NCI-H187 (cell line): ENCODE measurements at regions not wholly inside any gene's neighbourhood (a gene's known extent, or its start where the extent isn't known, plus 50 kb on each side); places are given as distances from the start of the nearest gene placed in this dataset.
"Not testable (repeated sequence)": the region's sequence is repeated elsewhere in the genome, so short reads cannot be mapped to it uniquely, and the experiment has no call there.

Experiments
- DNase-seq, 2 experiments: peaks; one replicate each; lab custom pipeline; 2025; lab: John Stamatoyannopoulos, UW

DNA sequence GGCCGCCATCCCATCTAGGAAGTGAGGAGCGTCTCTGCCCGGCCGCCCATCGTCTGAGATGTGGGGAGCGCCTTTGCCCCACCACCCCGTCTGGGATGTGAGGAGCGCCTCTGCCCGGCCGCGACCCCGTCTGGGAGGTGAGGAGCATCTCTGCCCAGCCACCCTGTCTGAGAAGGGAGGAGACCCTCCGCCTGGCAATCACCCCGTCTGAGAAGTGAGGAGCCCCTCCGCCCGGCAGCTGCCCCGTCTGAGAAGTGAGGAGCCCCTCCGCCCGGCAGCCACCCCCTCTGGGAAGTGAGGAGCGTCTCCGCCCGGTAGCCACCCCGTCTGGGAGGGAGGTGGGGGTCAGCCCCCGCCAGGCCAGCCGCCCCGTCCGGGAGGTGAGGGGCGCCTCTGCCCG, 194.2 kb upstream of the FBXL4 start:
- DNase-seq, result not testable (repeated sequence)

DNA sequence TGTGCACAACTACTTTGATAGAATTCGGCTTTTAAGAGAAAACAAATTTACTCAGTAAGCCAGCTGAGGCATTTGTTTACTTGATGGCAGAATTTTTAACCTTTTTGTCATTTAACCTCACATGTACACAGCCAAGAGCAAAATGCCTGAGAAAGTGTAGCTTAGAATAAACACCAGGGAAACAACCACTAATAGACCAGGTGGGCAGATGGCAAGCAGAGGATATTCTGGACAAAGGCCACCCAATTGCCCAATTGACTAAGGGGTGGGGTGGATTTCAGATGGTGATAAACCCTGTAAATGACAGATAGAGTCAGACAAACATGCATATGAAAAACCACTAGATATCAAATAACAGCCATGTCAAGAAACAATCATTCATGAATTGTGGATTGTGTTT, 190.7 kb upstream of the FBXL4 start:
- DNase-seq, result no peak

DNA sequence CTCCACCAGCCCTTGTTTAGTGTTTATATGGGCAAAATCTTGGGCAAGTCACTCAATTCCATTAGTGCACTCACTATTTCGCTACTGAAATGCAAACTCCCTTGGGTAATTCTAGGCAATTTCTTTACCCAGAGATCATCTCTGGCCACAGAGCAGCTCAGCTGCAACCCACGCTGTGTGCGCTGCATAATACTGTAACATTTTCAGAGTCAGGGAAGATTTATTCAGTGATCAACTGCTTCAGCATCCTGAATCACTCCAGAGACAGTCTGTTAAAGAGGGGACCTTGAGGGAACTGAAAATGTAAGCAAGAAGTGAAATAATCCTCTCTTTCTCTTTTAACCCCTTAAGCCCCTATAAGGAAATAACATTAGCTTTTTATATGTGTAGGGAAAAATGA, 189.6 kb upstream of the FBXL4 start:
- no peak for DNase-seq

DNA sequence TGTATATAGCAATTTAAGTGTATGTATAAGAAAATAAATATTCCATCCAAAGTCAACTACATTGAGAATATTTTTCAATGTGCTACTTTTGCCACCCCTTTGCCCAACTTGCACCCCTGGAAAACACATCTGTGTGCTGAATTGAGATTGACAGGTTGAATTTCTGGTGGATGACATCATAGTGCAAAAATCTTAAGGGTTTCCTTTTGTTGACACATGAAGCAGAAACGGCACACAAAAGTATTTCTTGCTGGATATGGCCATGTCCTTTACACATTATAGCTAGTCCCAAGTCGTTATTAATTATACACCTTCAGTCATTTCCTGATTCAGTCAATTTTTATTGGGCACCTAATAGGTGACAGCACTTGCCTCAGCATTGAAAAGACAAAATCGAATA, 188.7 kb upstream of the FBXL4 start:
- DNase-seq, result no peak

DNA sequence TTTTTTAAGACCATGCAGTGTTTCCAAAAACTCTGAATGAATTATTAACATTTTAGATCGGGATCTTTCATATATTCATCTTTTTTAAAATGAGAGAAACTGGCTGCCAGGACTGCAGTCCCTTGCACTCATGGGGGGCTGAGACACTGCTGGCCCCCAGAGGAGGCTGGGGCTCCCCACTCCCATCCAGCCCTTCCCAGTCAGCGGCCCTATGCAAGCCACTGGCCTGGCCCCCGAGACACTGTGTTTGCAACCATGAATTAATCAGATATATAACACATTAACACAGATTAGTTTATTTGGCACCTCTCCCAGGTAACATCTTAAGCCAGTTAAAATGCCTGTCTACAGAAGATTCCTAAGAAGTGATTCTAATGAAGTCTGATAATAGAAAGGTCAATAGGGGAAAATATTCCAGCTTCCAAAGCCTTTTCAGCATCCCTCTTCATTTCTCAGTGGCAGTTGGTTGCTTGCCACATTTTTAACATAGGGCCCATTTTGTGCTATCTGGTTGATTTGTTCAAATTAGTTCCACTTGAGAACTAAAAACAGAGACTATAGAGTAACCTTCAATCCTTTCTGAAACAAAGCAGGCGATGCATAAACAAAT, 184.4 kb upstream of the FBXL4 start:
- DNase-seq, result no peak

DNA sequence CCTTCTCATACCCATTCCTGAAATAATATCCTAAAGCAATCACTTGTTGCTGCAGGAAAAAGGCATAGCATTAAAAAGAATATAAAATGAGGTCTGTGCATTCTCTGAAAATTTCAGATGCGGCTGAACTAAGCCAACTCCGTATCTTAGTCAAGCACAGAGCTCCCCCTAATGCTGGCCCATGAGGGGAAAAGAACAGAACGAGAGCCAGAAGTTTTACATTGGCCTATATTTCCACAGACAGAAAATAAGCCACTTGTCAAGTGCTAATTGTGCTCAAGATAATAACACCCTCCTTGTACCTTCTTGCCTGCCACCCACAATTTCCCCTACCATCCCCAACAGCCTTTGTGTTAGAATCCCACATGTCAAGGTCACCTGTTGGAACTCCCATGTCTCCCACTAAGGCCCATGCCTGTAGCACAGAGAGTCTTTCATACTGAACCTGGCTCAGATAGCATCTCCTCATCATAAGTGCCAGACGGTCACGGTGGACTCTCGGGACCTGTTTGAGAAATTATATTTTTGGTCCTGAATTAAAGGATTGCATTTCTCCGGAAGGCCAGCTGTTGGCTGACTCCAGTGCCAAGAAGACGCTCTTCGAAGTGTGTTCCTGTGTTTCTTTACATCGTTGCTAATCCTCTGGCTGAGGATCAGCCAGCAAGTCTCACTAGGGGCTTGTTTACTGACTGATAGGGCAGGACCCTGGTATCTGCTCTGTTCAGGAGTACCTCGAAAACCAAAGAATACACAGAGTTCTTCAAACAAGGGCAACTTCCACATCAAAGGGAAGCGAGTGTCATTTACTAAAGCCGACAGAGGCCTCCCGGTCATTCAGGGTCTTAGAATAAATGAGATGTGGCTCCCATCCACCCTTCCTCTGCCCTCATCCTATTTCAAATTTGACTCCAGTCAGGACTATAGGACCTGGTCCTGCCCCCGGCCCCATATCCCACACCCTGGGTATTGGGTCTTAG, 183.4 kb upstream of the FBXL4 start:
- DNase-seq, result no peak

DNA sequence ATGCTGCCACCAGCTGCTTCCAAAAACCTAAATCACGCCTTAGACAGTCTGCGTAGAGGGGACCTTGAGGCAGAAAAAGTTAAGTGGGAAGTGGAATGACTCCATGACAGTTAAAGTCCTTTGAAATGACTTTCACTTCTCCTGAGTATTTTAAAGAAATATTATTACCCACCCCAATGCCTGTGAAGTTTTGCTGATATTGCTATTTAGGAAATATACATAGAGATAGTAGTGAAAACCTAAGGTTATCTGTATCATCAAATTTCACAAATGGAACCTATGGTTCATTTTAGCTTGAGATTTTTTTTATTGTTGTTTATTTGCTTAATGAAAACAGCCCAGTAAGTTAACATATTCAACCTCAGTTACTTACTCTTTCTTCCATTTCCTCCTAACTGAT, 182.1 kb upstream of the FBXL4 start:
- DNase-seq, result no peak

DNA sequence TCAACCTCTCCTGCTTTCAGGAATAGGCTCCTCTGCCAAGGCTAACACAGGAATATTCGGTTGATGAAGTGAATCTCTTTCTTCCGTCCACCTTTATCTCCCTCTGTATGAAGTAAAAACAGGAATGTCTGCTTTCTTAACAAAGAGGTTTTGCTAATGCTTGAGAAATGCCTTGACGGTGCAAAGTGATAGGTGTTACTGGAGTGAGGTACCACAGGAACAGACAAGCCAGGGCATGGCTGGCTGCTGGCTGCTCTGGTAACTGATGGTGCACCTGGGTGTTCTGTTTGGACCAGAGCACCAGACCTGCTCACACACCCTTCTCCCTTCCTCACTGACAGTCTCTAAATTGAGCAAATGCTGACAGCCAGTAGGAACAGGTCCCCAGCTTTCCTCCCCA, 174.0 kb upstream of the FBXL4 start:
- no peak for DNase-seq

DNA sequence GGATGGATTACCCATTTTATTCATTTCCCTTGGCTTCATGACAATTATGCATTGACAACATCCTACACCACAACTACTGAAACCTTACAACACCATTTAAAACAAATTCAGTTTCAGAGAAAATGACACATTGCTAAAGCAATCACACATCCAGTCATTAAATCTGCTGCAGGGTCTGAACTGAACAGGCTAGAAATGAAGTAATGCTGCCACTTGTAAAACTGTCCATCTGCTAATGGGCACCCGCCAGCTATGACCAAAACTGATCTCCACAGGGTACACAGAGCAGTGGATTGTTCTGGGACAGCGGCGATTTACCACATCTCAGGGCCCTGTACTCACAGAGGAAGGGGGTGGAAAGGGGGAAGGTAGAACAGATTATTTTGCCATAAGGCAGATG, 172.9 kb upstream of the FBXL4 start:
- DNase-seq, result no peak

DNA sequence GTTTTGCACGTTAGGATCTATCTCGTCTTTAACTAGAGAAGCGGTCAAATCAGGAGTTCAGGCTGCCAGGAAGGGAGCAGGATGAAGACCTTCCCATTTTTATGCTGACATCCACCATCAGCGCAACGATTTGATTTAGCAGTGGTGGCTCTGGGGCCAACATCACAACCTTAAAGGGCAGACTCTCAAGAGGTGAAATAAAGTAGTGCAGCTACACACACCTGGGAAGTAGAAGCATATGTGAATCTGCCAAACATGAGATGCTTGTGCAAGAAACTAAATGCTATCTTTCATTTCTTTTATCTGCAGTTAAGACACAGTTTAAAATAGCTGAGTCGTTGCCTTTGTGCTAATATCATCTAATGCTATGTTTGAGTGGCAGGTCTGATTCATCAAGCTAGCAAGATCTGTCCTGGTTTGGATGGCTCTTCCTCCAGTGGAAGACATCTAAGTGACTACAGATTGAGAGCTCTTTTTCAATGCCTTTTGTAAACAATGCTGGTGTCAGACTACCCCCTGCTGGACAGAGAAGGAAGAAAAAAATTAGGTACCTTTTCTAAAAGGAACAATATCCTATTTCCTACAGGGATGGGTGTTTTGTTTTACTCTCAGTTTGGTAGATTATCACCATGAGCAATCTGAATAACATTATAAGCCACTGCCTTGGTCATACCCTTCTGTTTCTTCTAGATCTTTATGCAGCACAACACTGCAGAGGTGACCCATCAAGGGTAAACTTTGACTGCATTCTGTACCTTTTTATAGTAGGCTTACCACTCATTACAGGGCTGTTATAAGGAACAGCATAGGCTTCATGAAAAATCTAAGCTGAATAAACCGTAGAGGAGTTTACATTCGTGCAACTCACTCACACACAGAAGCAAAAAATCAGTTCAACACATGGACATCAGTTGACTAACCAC, 171.6 kb upstream of the FBXL4 start:
- DNase-seq, result peak; percentile 18 to 28

DNA sequence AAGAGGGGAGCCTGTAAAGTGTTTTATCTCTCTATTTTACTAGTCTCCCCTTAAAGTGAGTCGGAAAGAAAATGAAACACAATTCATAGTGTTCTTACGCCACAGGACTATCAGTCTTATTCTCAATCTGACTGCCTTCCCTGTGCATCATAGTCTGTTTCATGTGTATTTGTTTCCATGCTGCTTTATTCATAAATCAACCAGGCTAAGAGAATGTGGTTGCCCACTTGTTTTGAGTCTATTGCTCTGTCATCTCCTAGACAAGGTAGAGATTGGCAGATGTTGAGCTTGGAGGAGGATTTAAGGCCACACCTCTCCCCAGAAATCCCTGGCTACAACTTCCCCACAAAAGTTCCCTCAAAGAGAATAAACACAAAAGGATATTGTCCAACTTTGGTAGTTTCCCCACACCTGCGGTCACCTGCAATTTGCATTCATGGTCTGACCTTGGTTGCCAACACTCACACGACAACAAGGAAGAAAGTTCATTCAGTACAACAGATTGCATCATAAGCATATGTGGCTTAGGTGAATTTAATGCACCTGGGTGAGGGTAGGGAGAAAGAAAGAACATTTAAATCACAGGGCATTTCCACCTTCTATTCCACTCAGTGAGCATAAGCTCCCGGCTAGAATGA, 167.1 kb upstream of the FBXL4 start:
- no peak for DNase-seq

DNA sequence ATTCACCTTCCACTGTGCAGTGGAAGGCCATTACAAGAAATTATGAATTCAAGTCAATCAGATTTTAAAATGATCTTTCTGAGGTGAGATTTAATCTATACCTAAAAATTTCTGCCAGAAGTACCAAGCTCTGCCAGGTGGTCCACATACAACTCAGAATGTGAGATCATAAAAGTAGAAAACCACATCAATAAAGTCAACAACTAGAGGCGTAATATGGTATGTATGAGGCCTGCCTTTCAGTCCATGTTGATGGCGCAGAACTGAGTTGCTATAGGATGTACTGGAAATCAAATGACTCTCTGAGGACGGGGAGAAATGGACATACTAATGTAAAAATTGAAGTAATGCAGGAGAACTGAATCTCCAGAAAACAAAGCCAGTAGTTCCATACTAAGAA, 163.8 kb upstream of the FBXL4 start:
- no peak for DNase-seq

DNA sequence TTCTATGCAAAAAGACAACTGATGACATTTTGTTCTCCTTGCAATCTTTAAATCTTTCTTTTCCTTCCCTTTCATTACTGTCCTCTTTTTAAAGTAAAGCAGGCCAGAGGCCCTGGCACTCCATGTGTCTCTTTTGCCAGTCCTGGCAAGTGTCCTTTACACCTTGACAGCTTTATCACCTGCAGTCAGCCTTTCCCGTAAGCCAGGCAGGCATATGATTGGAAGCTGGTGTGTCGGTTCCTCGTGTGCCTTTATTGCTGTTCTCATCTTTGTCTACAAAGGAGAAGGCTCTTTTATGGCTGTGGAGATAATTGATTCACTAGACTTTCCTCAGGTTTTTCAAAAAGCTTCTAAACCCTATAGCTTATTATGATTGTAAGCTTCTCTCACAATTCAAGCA, 162.3 kb upstream of the FBXL4 start:
- no peak for DNase-seq

DNA sequence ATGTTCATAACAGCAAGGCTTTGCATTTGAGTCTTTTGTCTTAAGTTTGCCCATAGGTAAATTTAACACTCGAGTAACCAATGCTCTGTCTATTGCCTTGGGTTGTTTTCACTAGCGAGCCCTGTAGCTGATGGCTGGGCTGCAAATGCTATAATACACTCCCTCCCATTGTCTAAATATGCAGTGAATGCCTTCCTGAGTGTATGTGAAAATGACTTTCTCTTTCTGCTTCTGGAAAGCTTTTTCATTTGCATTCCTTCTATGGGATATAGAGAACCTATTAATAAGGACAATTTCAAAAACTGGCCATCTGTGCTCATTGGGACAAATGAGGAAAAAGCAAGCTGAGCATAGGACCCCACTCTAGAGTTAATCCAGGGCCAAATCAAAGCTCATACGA, 156.5 kb upstream of the FBXL4 start:
- no peak for DNase-seq

DNA sequence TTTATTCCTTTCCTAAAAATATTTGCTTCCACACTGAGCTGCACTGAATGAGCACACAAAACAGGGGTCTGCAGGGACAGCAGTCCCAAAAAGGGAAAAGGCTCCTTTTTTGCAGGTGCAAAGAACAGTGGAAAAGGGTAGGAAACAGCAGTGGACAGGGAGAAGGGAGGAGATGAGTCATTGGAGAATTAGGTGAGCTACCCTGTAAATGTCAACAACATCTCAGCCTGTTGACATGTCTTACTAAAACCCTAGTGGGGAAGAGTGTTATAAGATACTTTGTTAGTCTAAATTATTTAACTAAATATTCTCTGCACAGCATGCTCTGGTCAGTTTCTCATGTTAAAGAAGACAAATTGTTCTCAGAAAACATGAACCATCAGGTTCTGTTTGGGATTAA, 151.5 kb upstream of the FBXL4 start:
- DNase-seq, result no peak

DNA sequence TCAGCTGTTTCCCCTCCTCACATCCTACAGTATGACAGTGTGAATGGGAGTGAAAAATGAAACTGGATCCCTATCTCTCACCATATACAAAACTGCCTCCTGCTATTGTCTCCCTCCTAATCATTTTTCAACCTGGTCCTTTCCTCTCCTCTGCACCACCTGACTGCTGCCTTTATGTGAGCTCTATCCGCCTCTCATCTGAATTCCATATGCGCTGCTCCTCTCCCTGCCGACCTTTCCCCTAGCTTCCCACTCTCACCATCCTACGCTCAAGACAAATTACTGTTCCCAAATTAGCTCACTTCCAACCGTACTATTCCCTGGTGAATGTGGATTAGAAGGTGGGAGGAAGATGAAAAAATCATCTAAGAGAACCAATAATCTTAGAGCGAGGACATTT, 148.4 kb upstream of the FBXL4 start:
- no peak for DNase-seq

DNA sequence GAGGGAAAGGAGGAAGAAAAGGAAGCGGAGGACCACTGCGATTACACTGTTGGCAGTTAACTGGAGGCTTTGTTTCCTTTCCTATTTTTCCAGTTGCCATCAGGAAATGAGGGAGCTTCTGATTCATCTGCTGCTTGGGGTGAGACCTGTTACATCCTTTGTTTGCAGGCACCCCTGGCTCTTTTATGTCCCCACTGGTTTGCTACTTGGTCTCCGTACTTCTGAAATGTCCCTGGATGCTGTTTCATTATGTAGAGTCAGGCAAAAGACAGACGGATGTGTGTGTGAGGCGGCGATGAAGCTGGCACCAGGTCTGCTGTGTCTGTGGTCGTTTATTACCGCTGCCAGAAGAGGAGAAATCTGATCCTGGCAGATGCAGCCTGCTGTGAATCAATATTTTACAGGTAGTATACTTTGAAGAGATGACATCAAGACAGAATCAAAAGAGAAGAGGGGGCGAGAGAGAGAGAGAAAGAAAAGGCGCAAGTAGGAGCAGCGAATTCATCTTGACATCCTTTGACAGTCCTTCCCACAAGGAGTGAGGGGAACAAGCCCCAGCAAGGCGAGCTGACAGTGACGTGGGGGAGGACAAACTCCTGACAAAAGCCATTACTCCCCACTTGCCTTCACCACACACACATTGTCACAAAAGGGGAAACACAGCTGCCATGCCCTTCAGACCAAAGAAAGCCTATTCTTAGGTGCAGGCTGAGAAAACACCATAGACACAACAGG, 145.9 kb upstream of the FBXL4 start:
- peak; percentile 22 to 58 for DNase-seq

DNA sequence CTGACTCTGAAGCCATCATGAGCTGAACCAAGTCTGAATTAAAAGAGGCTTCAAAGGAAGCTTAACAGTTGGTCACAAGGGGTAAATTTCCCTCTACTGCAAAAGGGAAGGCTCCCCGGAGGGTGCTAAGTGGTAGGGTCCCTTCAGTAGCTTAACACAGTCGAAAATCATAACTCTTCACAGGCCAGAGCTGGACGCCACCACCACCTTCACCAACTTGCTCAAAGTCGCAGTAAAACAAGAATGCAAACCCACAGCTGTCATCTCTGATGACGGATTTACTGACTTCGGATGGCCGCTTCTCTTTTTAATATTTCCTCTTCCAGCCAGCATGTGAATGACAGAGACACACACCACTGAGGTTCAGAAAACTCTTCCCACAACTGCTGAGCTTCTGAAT, 144.7 kb upstream of the FBXL4 start:
- no peak for DNase-seq

DNA sequence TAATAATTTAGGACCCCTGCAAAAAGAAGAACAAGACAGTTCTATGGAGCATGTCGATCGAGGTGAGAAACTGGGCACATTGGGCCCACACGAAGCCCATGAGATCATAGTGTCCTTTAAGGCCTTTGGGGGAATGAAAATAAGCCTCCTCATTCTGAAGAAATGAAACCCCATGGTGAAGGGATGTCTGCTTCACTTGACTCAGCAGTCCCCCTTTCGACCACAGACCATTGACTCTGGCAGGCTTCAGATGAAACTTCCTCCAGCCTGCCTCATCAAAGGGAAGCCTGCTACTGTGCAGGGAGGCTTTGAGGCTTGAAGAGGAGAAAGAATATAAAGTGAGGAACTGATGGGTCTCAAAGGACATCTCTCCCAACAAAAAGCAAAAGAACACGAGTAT, 144.2 kb upstream of the FBXL4 start:
- no peak for DNase-seq

DNA sequence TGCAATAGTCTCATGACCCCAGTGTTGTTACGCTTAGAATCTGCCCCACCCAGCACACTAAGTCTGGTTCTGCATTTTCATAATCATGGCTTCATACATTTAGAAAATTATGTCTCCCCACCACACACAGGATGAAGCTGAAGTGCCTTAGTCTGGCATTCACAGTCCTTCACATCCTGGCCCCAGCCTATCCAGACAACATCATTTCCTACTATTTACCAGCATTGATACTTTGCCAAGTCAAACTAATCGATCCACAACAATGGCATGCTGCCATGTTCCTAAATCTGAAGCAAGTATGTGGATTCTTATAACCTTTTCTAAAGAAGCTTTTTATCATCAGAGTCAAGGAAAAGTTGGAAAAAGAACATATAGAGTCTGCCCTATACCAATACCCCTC, 132.4 kb upstream of the FBXL4 start:
- no peak for DNase-seq

DNA sequence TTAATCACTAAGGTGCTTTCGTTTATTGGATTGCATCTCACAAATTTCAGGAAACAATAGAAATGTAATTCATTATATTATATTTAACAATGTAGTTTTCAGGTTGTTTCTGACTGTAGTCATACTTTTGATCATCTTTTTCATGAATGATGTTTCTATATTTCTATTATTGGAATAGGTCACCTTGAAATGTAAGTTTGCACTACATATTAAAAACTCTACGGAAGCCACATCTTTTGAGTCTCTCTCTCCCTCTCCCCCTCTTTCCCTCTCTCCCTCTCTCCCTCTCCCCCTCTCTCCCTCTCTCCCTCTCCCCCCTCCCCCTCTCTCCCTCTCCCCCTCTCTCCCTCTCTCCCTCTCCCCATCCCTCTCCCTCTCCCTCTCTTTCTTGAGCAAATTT, 131.3 kb upstream of the FBXL4 start:
- no peak for DNase-seq
